ENCODE measurements at regions not wholly inside any gene's neighbourhood (a gene's known extent, or its start where the extent isn't known, plus 50 kb on each side); places are given as distances from the start of the nearest gene placed in this dataset.

GRCh38 chr7:41027428-41028115 lies 675.3 kb downstream of the INHBA start:
- TF ChIP-seq, protein P1, sequence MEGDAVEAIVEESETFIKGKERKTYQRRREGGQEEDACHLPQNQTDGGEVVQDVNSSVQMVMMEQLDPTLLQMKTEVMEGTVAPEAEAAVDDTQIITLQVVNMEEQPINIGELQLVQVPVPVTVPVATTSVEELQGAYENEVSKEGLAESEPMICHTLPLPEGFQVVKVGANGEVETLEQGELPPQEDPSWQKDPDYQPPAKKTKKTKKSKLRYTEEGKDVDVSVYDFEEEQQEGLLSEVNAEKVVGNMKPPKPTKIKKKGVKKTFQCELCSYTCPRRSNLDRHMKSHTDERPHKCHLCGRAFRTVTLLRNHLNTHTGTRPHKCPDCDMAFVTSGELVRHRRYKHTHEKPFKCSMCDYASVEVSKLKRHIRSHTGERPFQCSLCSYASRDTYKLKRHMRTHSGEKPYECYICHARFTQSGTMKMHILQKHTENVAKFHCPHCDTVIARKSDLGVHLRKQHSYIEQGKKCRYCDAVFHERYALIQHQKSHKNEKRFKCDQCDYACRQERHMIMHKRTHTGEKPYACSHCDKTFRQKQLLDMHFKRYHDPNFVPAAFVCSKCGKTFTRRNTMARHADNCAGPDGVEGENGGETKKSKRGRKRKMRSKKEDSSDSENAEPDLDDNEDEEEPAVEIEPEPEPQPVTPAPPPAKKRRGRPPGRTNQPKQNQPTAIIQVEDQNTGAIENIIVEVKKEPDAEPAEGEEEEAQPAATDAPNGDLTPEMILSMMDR (IDR thresholded peaks at IDR 0.05) = no peak
- TF ChIP-seq RCOR1 (IDR thresholded peaks at IDR 0.05; ENCODE audit: low read length) (0 out of 2 replicates have a peak, but pooled peaks have one; percentile 26), YY1 (IDR thresholded peaks at IDR 0.05; ENCODE audit: low read depth) (no peak), NRF1 (IDR thresholded peaks at IDR 0.05; ENCODE audit: low read depth, low read length) (no peak), USF2 (IDR thresholded peaks at IDR 0.05; ENCODE audit: borderline replicate concordance, low read depth, low read length) (no peak), MXI1 (IDR thresholded peaks at IDR 0.05; ENCODE audit: low read depth, low read length) (no peak), RFX5 (IDR thresholded peaks at IDR 0.05; ENCODE audit: low read length) (no peak), USF1 (IDR thresholded peaks at IDR 0.05; ENCODE audit: borderline replicate concordance, low read depth) (no peak), FOXM1 (IDR thresholded peaks at IDR 0.05; ENCODE audit: low read depth) (peak; percentile 87), CHD2 (IDR thresholded peaks at IDR 0.05; ENCODE audit: low read length, partially characterized antibody) (no peak), JUND (IDR thresholded peaks at IDR 0.05) (peak; percentile 83)
- TF ChIP-seq, protein P2, sequence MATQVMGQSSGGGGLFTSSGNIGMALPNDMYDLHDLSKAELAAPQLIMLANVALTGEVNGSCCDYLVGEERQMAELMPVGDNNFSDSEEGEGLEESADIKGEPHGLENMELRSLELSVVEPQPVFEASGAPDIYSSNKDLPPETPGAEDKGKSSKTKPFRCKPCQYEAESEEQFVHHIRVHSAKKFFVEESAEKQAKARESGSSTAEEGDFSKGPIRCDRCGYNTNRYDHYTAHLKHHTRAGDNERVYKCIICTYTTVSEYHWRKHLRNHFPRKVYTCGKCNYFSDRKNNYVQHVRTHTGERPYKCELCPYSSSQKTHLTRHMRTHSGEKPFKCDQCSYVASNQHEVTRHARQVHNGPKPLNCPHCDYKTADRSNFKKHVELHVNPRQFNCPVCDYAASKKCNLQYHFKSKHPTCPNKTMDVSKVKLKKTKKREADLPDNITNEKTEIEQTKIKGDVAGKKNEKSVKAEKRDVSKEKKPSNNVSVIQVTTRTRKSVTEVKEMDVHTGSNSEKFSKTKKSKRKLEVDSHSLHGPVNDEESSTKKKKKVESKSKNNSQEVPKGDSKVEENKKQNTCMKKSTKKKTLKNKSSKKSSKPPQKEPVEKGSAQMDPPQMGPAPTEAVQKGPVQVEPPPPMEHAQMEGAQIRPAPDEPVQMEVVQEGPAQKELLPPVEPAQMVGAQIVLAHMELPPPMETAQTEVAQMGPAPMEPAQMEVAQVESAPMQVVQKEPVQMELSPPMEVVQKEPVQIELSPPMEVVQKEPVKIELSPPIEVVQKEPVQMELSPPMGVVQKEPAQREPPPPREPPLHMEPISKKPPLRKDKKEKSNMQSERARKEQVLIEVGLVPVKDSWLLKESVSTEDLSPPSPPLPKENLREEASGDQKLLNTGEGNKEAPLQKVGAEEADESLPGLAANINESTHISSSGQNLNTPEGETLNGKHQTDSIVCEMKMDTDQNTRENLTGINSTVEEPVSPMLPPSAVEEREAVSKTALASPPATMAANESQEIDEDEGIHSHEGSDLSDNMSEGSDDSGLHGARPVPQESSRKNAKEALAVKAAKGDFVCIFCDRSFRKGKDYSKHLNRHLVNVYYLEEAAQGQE (IDR thresholded peaks at IDR 0.05; ENCODE audit: low read depth, low read length) = no peak

Measured in SK-N-SH (cell line).